Activated CD8-positive, alpha-beta memory T cell treated with anti-CD3 and anti-CD28 coated beads, Interleukin-2, amount 50 U/mL, for 4 hours (primary cell): ENCODE measurements at regions not wholly inside any gene's neighbourhood (a gene's known extent, or its start where the extent isn't known, plus 50 kb on each side); places are given as distances from the start of the nearest gene placed in this dataset.
"Not testable (repeated sequence)": the region's sequence is repeated elsewhere in the genome, so short reads cannot be mapped to it uniquely, and the experiment has no call there.

Experiments used
- DNase-seq: peaks from one replicate; pipeline ENCODE4 v3.0.0-alpha.2; 2020

DNA sequence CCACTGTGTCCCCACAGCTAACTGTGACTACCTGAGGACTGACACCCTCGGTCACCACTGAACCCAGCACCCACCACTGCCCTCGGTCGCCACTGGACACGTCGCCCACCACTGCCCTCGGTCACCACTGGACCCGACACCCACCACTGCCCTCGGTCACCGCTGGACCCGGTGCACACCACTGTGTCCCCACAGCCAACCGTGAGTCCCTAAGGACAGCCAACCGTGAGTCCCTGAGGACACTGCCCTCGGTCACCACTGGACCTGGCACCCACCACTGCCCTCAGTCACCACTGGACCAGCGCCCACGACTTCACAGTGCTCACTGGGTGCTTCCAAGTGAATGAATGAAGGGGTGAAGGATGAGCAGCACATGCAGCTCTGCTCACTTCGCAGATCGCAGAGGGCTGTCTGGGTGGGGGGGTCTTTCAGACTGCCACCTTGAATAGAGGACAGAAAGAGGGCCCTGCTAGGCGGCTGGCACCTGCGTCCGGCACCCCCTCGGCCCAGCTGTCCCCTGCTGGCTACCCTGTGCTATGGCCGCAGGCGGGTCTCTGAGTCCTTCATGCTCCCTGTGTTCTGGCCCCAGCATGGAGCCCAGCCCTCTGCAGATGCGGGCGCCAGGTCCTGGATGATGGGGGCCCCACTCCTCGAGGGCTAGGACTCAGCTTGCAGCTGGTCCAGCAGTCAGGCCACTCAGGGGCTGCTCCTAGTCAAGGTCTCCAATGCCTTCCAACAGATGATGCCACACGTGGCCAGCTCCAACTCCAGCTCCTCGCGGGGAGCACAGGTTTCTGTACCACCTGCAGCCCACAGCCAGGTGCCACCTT lies 51.4 kb upstream of the GPC1 start:
- no peak for DNase-seq

- no peak for DNase-seq
Measured at GRCh38 chr2:240384711-240385450, 50.6 kb upstream of the GPC1 start.

DNA sequence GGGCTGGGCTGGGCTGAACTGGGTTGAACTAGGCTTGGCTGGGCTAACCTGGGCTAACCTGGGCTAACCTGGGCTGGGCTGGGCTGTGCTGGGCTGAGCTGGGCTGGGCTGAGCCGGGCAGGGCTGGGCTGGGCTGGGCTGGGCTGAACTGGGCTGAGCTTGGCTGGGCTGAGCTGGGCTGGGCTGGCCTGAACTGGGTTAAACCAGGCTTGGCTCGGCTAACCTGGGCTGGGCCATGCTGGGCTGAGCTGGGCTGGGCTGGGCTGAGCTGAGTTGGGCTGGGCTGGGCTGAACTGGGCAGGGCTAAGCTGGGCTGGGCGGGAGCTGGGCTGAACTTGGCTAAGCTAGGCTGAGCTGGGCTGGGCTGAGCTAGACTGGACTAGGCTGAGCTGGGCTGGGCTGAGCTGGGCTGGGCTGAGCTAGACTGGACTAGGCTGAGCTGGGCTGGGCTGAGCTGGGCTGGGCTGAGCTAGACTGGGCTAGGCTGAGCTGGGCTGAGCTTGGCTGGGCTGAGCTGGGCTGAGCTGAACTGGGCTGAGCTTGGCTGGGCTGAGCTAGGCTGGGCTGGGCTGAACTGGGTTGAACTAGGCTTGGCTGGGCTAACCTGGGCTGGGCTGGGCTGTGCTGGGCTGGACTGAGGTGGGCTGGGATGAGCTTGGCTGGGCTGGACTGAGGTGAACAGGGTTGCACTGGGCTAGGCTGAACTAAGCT lies 49.9 kb upstream of the GPC1 start:
- not testable (repeated sequence) for DNase-seq
